ENCODE measurements at regions not wholly inside any gene's neighbourhood (a gene's known extent, or its start where the extent isn't known, plus 50 kb on each side); places are given as distances from the start of the nearest gene placed in this dataset.

GRCh38 chr18:29652797-29653196, 1389.7 kb downstream of the DSC3 start:
- TF ChIP-seq GATA2 (IDR thresholded peaks at IDR 0.05; ENCODE audit: low read depth, low read length) (no peak), GATA3 (IDR thresholded peaks at IDR 0.05; ENCODE audit: low read depth, low read length) (no peak)

GRCh38 chr18:29651122-29651680, 1391.3 kb downstream of the DSC3 start:
- no peak for TF ChIP-seq GATA3 (IDR thresholded peaks at IDR 0.05; ENCODE audit: low read depth, low read length)
- TF ChIP-seq GATA2 (IDR thresholded peaks at IDR 0.05; ENCODE audit: low read depth, low read length): no peak

GRCh38 chr18:29648891-29649290, 1393.7 kb downstream of the DSC3 start:
- TF ChIP-seq GATA2 (IDR thresholded peaks at IDR 0.05; ENCODE audit: low read depth, low read length) (no peak), GATA3 (IDR thresholded peaks at IDR 0.05; ENCODE audit: low read depth, low read length) (no peak)

- TF ChIP-seq GATA2 (IDR thresholded peaks at IDR 0.05; ENCODE audit: low read depth, low read length): no peak
- no peak for TF ChIP-seq GATA3 (IDR thresholded peaks at IDR 0.05; ENCODE audit: low read depth, low read length)
Measured at GRCh38 chr18:29647700-29648099, 1394.8 kb downstream of the DSC3 start.

- TF ChIP-seq GATA3 (IDR thresholded peaks at IDR 0.05; ENCODE audit: low read depth, low read length) (no peak), GATA2 (IDR thresholded peaks at IDR 0.05; ENCODE audit: low read depth, low read length) (no peak)
Measured at GRCh38 chr18:29644276-29644675, 1398.3 kb downstream of the DSC3 start.

- TF ChIP-seq GATA2 (IDR thresholded peaks at IDR 0.05; ENCODE audit: low read depth, low read length) (no peak), GATA3 (IDR thresholded peaks at IDR 0.05; ENCODE audit: low read depth, low read length) (no peak)
Measured at GRCh38 chr18:29629493-29630036, 1413.0 kb downstream of the DSC3 start.

- TF ChIP-seq GATA2 (IDR thresholded peaks at IDR 0.05; ENCODE audit: low read depth, low read length) (no peak), GATA3 (IDR thresholded peaks at IDR 0.05; ENCODE audit: low read depth, low read length) (no peak)
Measured at GRCh38 chr18:29626094-29626493, 1416.4 kb downstream of the DSC3 start.

- no peak for TF ChIP-seq GATA2 (IDR thresholded peaks at IDR 0.05; ENCODE audit: low read depth, low read length)
- no peak for TF ChIP-seq GATA3 (IDR thresholded peaks at IDR 0.05; ENCODE audit: low read depth, low read length)
Measured at GRCh38 chr18:29616867-29617266, 1425.7 kb downstream of the DSC3 start.

- no peak for TF ChIP-seq GATA3 (IDR thresholded peaks at IDR 0.05; ENCODE audit: low read depth, low read length)
- TF ChIP-seq GATA2 (IDR thresholded peaks at IDR 0.05; ENCODE audit: low read depth, low read length): no peak
Measured at GRCh38 chr18:29608982-29609381, 1432.1 kb upstream of the CDH2 start.

- TF ChIP-seq GATA3 (IDR thresholded peaks at IDR 0.05; ENCODE audit: low read depth, low read length) (no peak), GATA2 (IDR thresholded peaks at IDR 0.05; ENCODE audit: low read depth, low read length) (no peak)
Measured at GRCh38 chr18:29605365-29605764, 1428.4 kb upstream of the CDH2 start.

- TF ChIP-seq GATA2 (IDR thresholded peaks at IDR 0.05; ENCODE audit: low read depth, low read length) (no peak), GATA3 (IDR thresholded peaks at IDR 0.05; ENCODE audit: low read depth, low read length) (no peak)
Measured at GRCh38 chr18:29596959-29597358, 1420.0 kb upstream of the CDH2 start.

- TF ChIP-seq GATA2 (IDR thresholded peaks at IDR 0.05; ENCODE audit: low read depth, low read length): no peak
- no peak for TF ChIP-seq GATA3 (IDR thresholded peaks at IDR 0.05; ENCODE audit: low read depth, low read length)
Measured at GRCh38 chr18:29594493-29594892, 1417.6 kb upstream of the CDH2 start.

GRCh38 chr18:29588446-29589100, 1411.6 kb upstream of the CDH2 start:
- TF ChIP-seq GATA2 (IDR thresholded peaks at IDR 0.05; ENCODE audit: low read depth, low read length) (no peak), GATA3 (IDR thresholded peaks at IDR 0.05; ENCODE audit: low read depth, low read length) (no peak)

- TF ChIP-seq GATA3 (IDR thresholded peaks at IDR 0.05; ENCODE audit: low read depth, low read length) (no peak), GATA2 (IDR thresholded peaks at IDR 0.05; ENCODE audit: low read depth, low read length) (no peak)
Measured at GRCh38 chr18:29586210-29586609, 1409.3 kb upstream of the CDH2 start.

- TF ChIP-seq GATA2 (IDR thresholded peaks at IDR 0.05; ENCODE audit: low read depth, low read length) (no peak), GATA3 (IDR thresholded peaks at IDR 0.05; ENCODE audit: low read depth, low read length) (no peak)
Measured at GRCh38 chr18:29560270-29560669, 1383.3 kb upstream of the CDH2 start.

Measured in SH-SY5Y (cell line).